ENCODE measurements at regions not wholly inside any gene's neighbourhood (a gene's known extent, or its start where the extent isn't known, plus 50 kb on each side); places are given as distances from the start of the nearest gene placed in this dataset. TPM values are rescaled to one million over a fixed set of nuclear protein-coding genes. Genes with fewer than 3 reads are reported as not detected.

GRCh38 chr12:116508145-116509121 is 50.7 kb upstream of the MAP1LC3B2 start:
- peaks cover 4 to 28% of the 10 kb centered on the region in 2 experiments for H3K27me3 ChIP-seq (ENCODE audit: control insufficient read depth in 1 of 2, insufficient read depth in 2 of 2, low read length in 2 of 2)
- H3K9ac ChIP-seq (ENCODE audit: insufficient read depth, low read depth, low read length), result no peak overlapping the region
- no peak for TF ChIP-seq ZNF460 (CRISPR knock-in tag; IDR thresholded peaks at IDR 0.05; ENCODE audit: borderline replicate concordance)
- no peak for TF ChIP-seq MED1 (CRISPR knock-in tag; IDR thresholded peaks at IDR 0.05)
- TF ChIP-seq IRX3 (CRISPR knock-in tag; IDR thresholded peaks at IDR 0.05; ENCODE audit: borderline replicate concordance, low read depth), result no peak
- TF ChIP-seq RBM39 (IDR thresholded peaks at IDR 0.05; ENCODE audit: low read depth, low read length, poor library complexity, severe bottlenecking), result no peak
- TF ChIP-seq ARNTL (CRISPR knock-in tag; IDR thresholded peaks at IDR 0.05), result no peak
- no peak for TF ChIP-seq SSRP1 (CRISPR knock-in tag; IDR thresholded peaks at IDR 0.05)
- no peak for TF ChIP-seq ZFYVE20 (CRISPR knock-in tag; IDR thresholded peaks at IDR 0.05; ENCODE audit: borderline replicate concordance, low read depth)
- no peak for TF ChIP-seq ZNF124 (CRISPR knock-in tag; IDR thresholded peaks at IDR 0.05)
- TF ChIP-seq IRF9 (CRISPR knock-in tag; IDR thresholded peaks at IDR 0.05; ENCODE audit: borderline replicate concordance), result no peak
- no peak for TF ChIP-seq ZNF503 (CRISPR knock-in tag; IDR thresholded peaks at IDR 0.05)
- ChIA-PET CTCF (ENCODE audit: low intra/inter-chr PET ratio, low total read pairs) (no interaction called here), POLR2A (no interaction called here)
- no peaks in the 10 kb centered on the region for H3K4me1 ChIP-seq (ENCODE audit: insufficient read depth, low read length)
- H2AFZ ChIP-seq (ENCODE audit: low read length), result no peak overlapping the region
- no peak overlapping the region for H3K4me3 ChIP-seq (replicated peaks in 1 of 3; ENCODE audit: insufficient read depth in 1 of 3, low read depth in 2 of 3, low read length in 3 of 3)
- DNase-seq (ENCODE audit: low spot score), result no peak
- ATAC-seq, result no peak
- no TSS peak for BruUV-seq (replicated peaks)
- no peaks in the 10 kb centered on the region for H3K79me2 ChIP-seq (ENCODE audit: insufficient read depth, low read length)
- no peaks in the 10 kb centered on the region for H3K36me3 ChIP-seq (replicated peaks in 1 of 2; ENCODE audit: control insufficient read depth in 1 of 2, insufficient read depth in 2 of 2, low read length in 2 of 2)
- WGBS (ENCODE audit: low lambda C conversion rate), result 41% methylated on average over 35 of the region's 60 CpGs
- intact Hi-C loops (cut with micrococcal nuclease; ENCODE audit: unreplicated experiment), result no loop called here
- H3K9me3 ChIP-seq (ENCODE audit: low read length), result no peaks in the 10 kb centered on the region
- in situ Hi-C loops (cut with HindIII; ENCODE audit: extremely low pct_ligation_motif_present, low pct_unique_long_range_greater_than_20kb), result no loop called here
- peak overlapping the region; percentile 7; the same call in 1 of the 2 replicates for H3K4me2 ChIP-seq (ENCODE audit: low read depth, low read length)
- no peak for FAIRE-seq
- H4K20me1 ChIP-seq (ENCODE audit: insufficient read depth, low read length), result no peaks in the 10 kb centered on the region
- H3K27ac ChIP-seq (ENCODE audit: extremely low read length, insufficient read depth, low read length), result no peak overlapping the region

Small RNAs in the stretch of these regions (microRNA-seq; reads per million reads assigned to microRNA genes)
- not detected for gene MIR4472-2

Small RNAs in the stretch of these regions (small RNA-seq; reads per million reads assigned to genes)
- gene MIR4472-2 (ENCODE audit: insufficient read depth in 2 of 3, insufficient read length in 3 of 3, low read depth in 2 of 3, low replicate concordance in 1 of 3), result 0 reads per million in 3 experiments
